Left lung (tissue), 4 donors: ENCODE measurements at regions not wholly inside any gene's neighbourhood (a gene's known extent, or its start where the extent isn't known, plus 50 kb on each side); places are given as distances from the start of the nearest gene placed in this dataset.

Experiments used
- ATAC-seq: fragments of 200-7000 bp; cut with Tn5 transposase; one replicate; pipeline ENCODE4 v1.9.1; 2020; ENCODE audit warnings: moderate library complexity
- DNase-seq, 4 donors: peaks; one replicate each; pipeline ENCODE4 v3.0.0-alpha.2; 2013 to 2020
- H3K27ac ChIP-seq, 2 donors: fragments of 200-600 bp; sonication (generic) in 1 of 2; one replicate each; pipeline versions ENCODE4 v1.5.0 to v1.8.0; 2020 to 2021
- H3K27me3 ChIP-seq, 2 donors: fragments of 200-600 bp; sonication (generic) in 1 of 2; one replicate each; pipeline versions ENCODE4 v1.5.0 to v1.8.0; 2020 to 2021
- H3K36me3 ChIP-seq, 2 donors: fragments of 200-600 bp; sonication (generic) in 1 of 2; one replicate each; pipeline versions ENCODE4 v1.5.0 to v1.8.0; 2020 to 2021
- H3K4me1 ChIP-seq, 2 donors: fragments of 200-600 bp; one replicate each; pipeline ENCODE4 v1.8.0; 2021
- H3K4me3 ChIP-seq, 2 donors: fragments of 200-600 bp; sonication (generic) in 1 of 2; one replicate each; pipeline versions ENCODE4 v1.5.0 to v1.8.0; 2020 to 2021; ENCODE audit warnings: mild to moderate bottlenecking in 1 of 2
- H3K9me3 ChIP-seq, 2 donors: fragments of 200-600 bp; sonication (generic) in 1 of 2; one replicate each; pipeline versions ENCODE4 v1.5.0 to v1.8.0; 2020 to 2021
- intact Hi-C, 2 donors: fragments of 100-400 bp; cut with DNase I; formaldehyde crosslinking; loops; one replicate each; pipeline versions ENCODE4 v1.11.2 to v1.14.2; 2022
- TF ChIP-seq, protein P1 (sequence below), 2 donors: fragments of 200-600 bp; sonication (generic) in 1 of 2; IDR thresholded peaks; one replicate each; pipeline versions ENCODE4 v1.5.0 to v1.8.0; 2021; ENCODE audit warnings: antibody characterized with exemption in 2 of 2
- donor health status: DM: no; HTN: yes; CAD: no.
- donor health status: DM: no; HTN: no; CAD: no.

DNA sequence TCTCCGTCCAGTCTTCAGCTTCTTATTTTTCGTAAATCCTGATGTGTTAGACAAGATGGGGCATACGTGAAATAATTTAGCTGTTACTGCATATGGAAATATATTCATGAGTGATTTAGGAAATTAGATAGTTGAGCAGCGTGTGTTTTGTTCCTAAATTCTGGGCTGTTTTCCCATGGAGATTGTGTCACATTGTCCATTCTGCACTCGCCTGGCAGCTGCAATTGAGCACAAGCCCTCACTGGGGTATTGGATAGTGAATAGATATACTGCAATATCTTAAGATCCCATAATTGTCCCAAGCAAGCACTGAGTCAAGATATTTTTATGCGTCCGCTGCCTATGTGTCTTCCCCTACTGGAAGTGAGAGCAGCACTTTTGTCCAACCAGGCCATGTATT, 1027.1 kb upstream of the WWC1 start:
- ATAC-seq (no peak), DNase-seq (peak in 1 of 4 donors; percentile 19)
- no peaks in the 10 kb centered on the region for H3K27me3 ChIP-seq
- no peak overlapping the region for H3K27ac ChIP-seq
- TF ChIP-seq, protein P1, sequence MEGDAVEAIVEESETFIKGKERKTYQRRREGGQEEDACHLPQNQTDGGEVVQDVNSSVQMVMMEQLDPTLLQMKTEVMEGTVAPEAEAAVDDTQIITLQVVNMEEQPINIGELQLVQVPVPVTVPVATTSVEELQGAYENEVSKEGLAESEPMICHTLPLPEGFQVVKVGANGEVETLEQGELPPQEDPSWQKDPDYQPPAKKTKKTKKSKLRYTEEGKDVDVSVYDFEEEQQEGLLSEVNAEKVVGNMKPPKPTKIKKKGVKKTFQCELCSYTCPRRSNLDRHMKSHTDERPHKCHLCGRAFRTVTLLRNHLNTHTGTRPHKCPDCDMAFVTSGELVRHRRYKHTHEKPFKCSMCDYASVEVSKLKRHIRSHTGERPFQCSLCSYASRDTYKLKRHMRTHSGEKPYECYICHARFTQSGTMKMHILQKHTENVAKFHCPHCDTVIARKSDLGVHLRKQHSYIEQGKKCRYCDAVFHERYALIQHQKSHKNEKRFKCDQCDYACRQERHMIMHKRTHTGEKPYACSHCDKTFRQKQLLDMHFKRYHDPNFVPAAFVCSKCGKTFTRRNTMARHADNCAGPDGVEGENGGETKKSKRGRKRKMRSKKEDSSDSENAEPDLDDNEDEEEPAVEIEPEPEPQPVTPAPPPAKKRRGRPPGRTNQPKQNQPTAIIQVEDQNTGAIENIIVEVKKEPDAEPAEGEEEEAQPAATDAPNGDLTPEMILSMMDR (IDR thresholded peaks at IDR 0.05): no peak
- no peak overlapping the region for H3K4me3 ChIP-seq
- H3K4me1 ChIP-seq: no peaks in the 10 kb centered on the region
- H3K36me3 ChIP-seq: no peaks in the 10 kb centered on the region
- no peaks in the 10 kb centered on the region for H3K9me3 ChIP-seq
- intact Hi-C loops: no loop called here

DNA sequence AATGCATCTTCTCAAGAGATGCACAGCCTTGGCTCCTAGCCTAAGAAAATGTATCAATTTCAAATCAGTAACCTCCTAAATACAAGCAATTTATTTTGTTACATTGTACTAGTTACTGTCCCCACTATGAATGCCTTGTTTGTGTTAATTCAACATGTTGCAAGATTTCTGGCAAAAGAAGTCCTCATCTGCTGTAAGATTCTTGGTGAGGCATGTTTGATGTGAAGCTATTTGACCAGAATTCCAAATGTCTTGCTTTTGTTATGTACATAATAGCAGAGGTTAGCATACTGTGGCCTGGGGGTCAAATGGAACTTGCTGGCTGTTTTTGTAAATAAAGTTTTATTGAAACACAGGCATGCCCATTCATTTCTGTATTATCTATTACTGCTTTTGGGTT, 1023.1 kb upstream of the WWC1 start:
- H3K4me1 ChIP-seq: no peaks in the 10 kb centered on the region
- no peak overlapping the region for H3K4me3 ChIP-seq
- no peak overlapping the region for H3K27ac ChIP-seq
- H3K9me3 ChIP-seq: no peaks in the 10 kb centered on the region
- ATAC-seq (no peak), DNase-seq (no peak)
- no peaks in the 10 kb centered on the region for H3K27me3 ChIP-seq
- H3K36me3 ChIP-seq: no peaks in the 10 kb centered on the region
- TF ChIP-seq, protein P1 (IDR thresholded peaks at IDR 0.05): no peak
- intact Hi-C loops: no loop called here

DNA sequence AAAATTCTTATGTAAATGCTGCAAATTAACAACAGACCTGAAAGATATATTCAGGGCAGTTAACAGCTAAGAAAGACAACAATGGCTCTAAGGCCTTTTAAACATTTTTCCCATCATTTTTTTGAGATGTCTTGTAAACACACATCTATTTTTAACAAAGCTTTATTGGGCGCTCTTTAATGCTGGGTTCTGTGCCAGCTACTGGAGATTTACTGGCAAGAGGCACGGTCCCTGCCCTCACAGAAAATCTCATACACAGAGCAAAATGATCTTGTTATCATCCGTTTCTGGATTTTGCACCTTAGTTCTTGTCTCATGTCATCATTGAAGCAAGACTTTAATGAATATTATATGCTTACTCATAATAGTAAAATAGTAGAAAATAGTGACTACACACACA, 1022.3 kb upstream of the WWC1 start:
- Histone ChIP-seq H3K4me3 (no peak overlapping the region), H3K27ac (no peak overlapping the region), H3K27me3 (no peaks in the 10 kb centered on the region), H3K36me3 (no peaks in the 10 kb centered on the region), H3K9me3 (no peaks in the 10 kb centered on the region), H3K4me1 (no peaks in the 10 kb centered on the region)
- DNase-seq: no peak
- TF ChIP-seq, protein P1 (IDR thresholded peaks at IDR 0.05): no peak
- no peak for ATAC-seq
- intact Hi-C loops: no loop called here

DNA sequence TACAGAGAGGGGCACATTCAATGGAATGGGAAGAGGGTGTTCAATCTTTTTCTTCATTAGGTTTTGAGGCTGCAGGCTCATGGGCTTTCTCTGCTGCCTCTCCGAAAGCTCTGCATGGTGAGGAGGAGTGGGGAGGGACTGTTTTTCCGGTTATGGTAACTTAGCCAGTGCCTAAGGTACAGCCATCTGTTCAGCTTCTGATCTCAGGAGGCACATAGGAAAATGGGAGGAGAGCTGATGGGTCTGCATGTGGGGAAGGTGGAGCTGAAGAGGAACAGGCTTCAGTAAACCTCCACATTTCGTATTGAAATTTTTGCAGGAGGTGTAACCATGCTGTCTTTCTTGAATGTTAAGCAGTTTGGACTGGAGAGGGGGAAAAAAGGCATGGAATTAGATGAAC, 1020.4 kb upstream of the WWC1 start:
- ATAC-seq: no peak
- intact Hi-C loops: no loop called here
- no peaks in the 10 kb centered on the region for H3K4me1 ChIP-seq
- no peak for DNase-seq
- no peaks in the 10 kb centered on the region for H3K36me3 ChIP-seq
- TF ChIP-seq, protein P1 (IDR thresholded peaks at IDR 0.05): no peak
- no peaks in the 10 kb centered on the region for H3K27me3 ChIP-seq
- no peak overlapping the region for H3K27ac ChIP-seq
- no peak overlapping the region for H3K4me3 ChIP-seq
- no peaks in the 10 kb centered on the region for H3K9me3 ChIP-seq

DNA sequence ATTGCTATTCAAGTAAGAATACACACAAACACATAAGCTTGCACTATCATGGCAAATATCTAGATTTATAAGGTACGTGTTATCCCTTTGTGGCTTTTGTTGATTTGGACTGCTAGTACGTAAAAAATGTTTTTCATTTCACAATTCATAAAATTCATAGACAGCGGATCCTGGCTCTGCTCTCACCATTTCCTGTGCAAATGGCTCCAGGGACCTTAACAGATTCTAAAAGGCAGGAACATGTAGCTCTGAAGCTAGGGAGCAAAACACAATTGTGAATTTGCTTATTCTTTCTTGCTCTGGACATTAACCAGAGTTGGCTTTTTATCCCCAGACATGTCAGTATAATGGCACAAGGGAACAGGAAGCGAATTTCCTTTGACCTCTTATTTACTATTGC, 1019.9 kb upstream of the WWC1 start:
- no peak for DNase-seq
- Histone ChIP-seq H3K4me3 (no peak overlapping the region), H3K27me3 (no peaks in the 10 kb centered on the region), H3K9me3 (no peaks in the 10 kb centered on the region), H3K27ac (no peak overlapping the region), H3K4me1 (no peaks in the 10 kb centered on the region), H3K36me3 (no peaks in the 10 kb centered on the region)
- intact Hi-C loops: no loop called here
- no peak for ATAC-seq
- TF ChIP-seq, protein P1 (IDR thresholded peaks at IDR 0.05): no peak
